ENCODE measurements at regions not wholly inside any gene's neighbourhood (a gene's known extent, or its start where the extent isn't known, plus 50 kb on each side); places are given as distances from the start of the nearest gene placed in this dataset.

- no peaks in the 10 kb centered on the region for H4K20me1 ChIP-seq (ENCODE audit: insufficient read depth, low read length)
- no peaks in the 10 kb centered on the region for H3K4me1 ChIP-seq (ENCODE audit: control insufficient read depth, insufficient read depth, low read length)
- DNase-seq (no peak), ATAC-seq (ENCODE audit: low read depth) (no peak)
- H3K56ac ChIP-seq (ENCODE audit: extremely low read depth, insufficient read depth, low read length) = no peak overlapping the region
- no peak overlapping the region for H3K4me3 ChIP-seq (ENCODE audit: insufficient read depth, low read depth, low read length)
- peak overlapping the region; percentile 35 for H2AFZ ChIP-seq (replicated peaks; ENCODE audit: low read length, poor library complexity)
- TF ChIP-seq MAFK (IDR thresholded peaks at IDR 0.05; ENCODE audit: low read depth, low read length) = no peak
- no peak for TF ChIP-seq CEBPB (IDR thresholded peaks at IDR 0.05; ENCODE audit: low read depth, low read length)
- TF ChIP-seq USF2 (IDR thresholded peaks at IDR 0.05; ENCODE audit: low read depth, low read length) = no peak
- no peak for TF ChIP-seq POLR2A (IDR thresholded peaks at IDR 0.05; ENCODE audit: low read depth, low read length)
- no peak for TF ChIP-seq MAZ (IDR thresholded peaks at IDR 0.05; ENCODE audit: borderline replicate concordance, low read depth, low read length)
- TF ChIP-seq RFX5 (IDR thresholded peaks at IDR 0.05; ENCODE audit: low read depth, low read length) = no peak
- TF ChIP-seq BHLHE40 (IDR thresholded peaks at IDR 0.05; ENCODE audit: low read depth, low read length) = no peak
- no peak for TF ChIP-seq RCOR1 (IDR thresholded peaks at IDR 0.05; ENCODE audit: insufficient replicate concordance, low read length)
- TF ChIP-seq ELK1 (IDR thresholded peaks at IDR 0.05; ENCODE audit: borderline replicate concordance, low read depth, low read length) = no peak
- TF ChIP-seq CHD1 (IDR thresholded peaks at IDR 0.05; ENCODE audit: low read depth, low read length) = no peak
- TF ChIP-seq NFE2L2 (IDR thresholded peaks at IDR 0.05; ENCODE audit: low read depth, low read length) = no peak
- H3K79me1 ChIP-seq (ENCODE audit: low read depth in 1 of 2, low read length in 2 of 2) = no peaks in the 10 kb centered on the region
- H3K9me3 ChIP-seq (ENCODE audit: control insufficient read depth, insufficient read depth, low read length) = no peaks in the 10 kb centered on the region
- no peak overlapping the region for H3K27ac ChIP-seq (ENCODE audit: insufficient read depth, low read length)
- in situ Hi-C loops (cut with MboI; ENCODE audit: low sequenced_read_pairs) (no loop called here), dilution Hi-C loops (cut with HindIII; ENCODE audit: low sequenced_read_pairs, unreplicated experiment) (no loop called here), intact Hi-C loops (cut with micrococcal nuclease) (no loop called here)
- H3K36me3 ChIP-seq (ENCODE audit: control insufficient read depth, insufficient read depth, low read length) = no peaks in the 10 kb centered on the region
- ChIA-PET POLR2A (ENCODE audit: unreplicated experiment) (no interaction called here), CTCF (no interaction called here)
- no peak overlapping the region for H2BK15ac ChIP-seq (ENCODE audit: low read depth, low read length)
- H3K4ac ChIP-seq (ENCODE audit: low read depth, low read length) = no peak overlapping the region
- H2AK9ac ChIP-seq (replicated peaks; ENCODE audit: low read depth, low read length, poor library complexity) = no peak overlapping the region
- no peak overlapping the region for H3K18ac ChIP-seq (ENCODE audit: low read depth, low read length)
- no peak overlapping the region for H3K23ac ChIP-seq (ENCODE audit: low read depth, low read length)
- H3K4me2 ChIP-seq (ENCODE audit: low read depth, low read length) = no peak overlapping the region
- no TSS peak for BruUV-seq (replicated peaks)
- no peak overlapping the region for H2BK20ac ChIP-seq (ENCODE audit: low read depth, low read length)
- no peak overlapping the region for H4K8ac ChIP-seq (ENCODE audit: low read depth in 2 of 2, low read length in 2 of 2)
- H4K5ac ChIP-seq (ENCODE audit: low read depth, low read length) = no peak overlapping the region
- H4K91ac ChIP-seq (ENCODE audit: insufficient read depth, low read depth, low read length) = no peak overlapping the region
- H2AK5ac ChIP-seq (ENCODE audit: low read depth, low read length) = no peak overlapping the region; the same call in 1 of the 2 replicates
- H3K14ac ChIP-seq (replicated peaks; ENCODE audit: low read depth, low read length) = no peak overlapping the region
- no peak overlapping the region for H2BK120ac ChIP-seq (ENCODE audit: low read depth, low read length)
- WGBS, 2 experiments (ENCODE audit: extremely low coverage in 2 of 2, insufficient read length in 1 of 2) = 42% methylated on average over 6 of the region's 12 CpGs; no CpG with 5 or more reads in 1 of the 2 experiments
- H3K9me1 ChIP-seq (ENCODE audit: insufficient read depth, low read length) = no peaks in the 10 kb centered on the region
- no peak overlapping the region for H3K9ac ChIP-seq (ENCODE audit: low read depth, low read length)
- no peaks in the 10 kb centered on the region for H3K27me3 ChIP-seq (ENCODE audit: control insufficient read depth, insufficient read depth, low read length)
- H2BK5ac ChIP-seq (ENCODE audit: low read depth, low read length, poor library complexity, severe bottlenecking) = no peak overlapping the region
These were observed 111.9 kb downstream of the OSR1 start for GRCh38 chr2:19246496-19246895.

Measured in IMR-90 (cell line).